ENCODE measurements at regions not wholly inside any gene's neighbourhood (a gene's known extent, or its start where the extent isn't known, plus 50 kb on each side); places are given as distances from the start of the nearest gene placed in this dataset.

DNA sequence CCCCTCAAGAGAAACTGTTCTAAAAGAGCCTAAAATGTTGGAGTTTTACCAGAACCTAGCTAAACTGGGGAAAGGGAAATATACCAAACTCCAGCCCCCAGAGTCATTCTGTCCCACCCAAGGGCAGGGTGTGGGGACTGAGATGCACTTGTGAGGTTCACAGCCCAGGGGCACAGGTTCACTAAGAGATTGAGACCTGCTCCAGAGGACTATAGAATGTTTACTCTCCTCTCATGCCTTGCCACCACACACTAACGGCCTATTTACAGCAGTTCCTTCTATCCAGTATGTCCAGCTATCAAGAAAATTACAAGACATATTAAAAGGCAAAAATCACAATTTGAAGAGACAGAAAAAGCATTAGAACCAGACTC, 60.6 kb upstream of the PARP11 start:
- H3K18ac ChIP-seq (ENCODE audit: low read length): no peak overlapping the region
- H3K27ac ChIP-seq (ENCODE audit: low read depth, low read length): no peak overlapping the region
- no peaks in the 10 kb centered on the region for H3K27me3 ChIP-seq (ENCODE audit: insufficient read depth, low read length)
- no peak overlapping the region for H2AFZ ChIP-seq (ENCODE audit: insufficient read depth, low read length, poor library complexity)
- H4K91ac ChIP-seq (ENCODE audit: low read depth, low read length): no peak overlapping the region
- no peak overlapping the region for H3K4ac ChIP-seq (ENCODE audit: low read depth, low read length)
- H2AK5ac ChIP-seq (ENCODE audit: low read length): no peak overlapping the region
- peaks cover 16% of the 10 kb centered on the region for H3K79me1 ChIP-seq (ENCODE audit: low read length)
- no peak overlapping the region for H4K12ac ChIP-seq (ENCODE audit: low read depth, low read length)
- H4K8ac ChIP-seq (ENCODE audit: low read depth, low read length): no peak overlapping the region
- no peak overlapping the region for H3K4me3 ChIP-seq (ENCODE audit: low read depth, low read length)
- no peak overlapping the region for H3K9ac ChIP-seq (ENCODE audit: low read length)
- no peaks in the 10 kb centered on the region for H3K79me2 ChIP-seq (ENCODE audit: control insufficient read depth, insufficient read depth, low read length, poor library complexity)
- H2BK120ac ChIP-seq (ENCODE audit: insufficient read depth, low read length, poor library complexity): no peak overlapping the region
- H2BK5ac ChIP-seq (ENCODE audit: low read depth, low read length, poor library complexity): no peak overlapping the region
- no peak for DNase-seq
- H3K4me1 ChIP-seq (ENCODE audit: control insufficient read depth in 1 of 2, insufficient read depth in 2 of 2, low read length in 2 of 2): peaks cover 8 to 14% of the 10 kb centered on the region in 2 experiments
- H3K14ac ChIP-seq (ENCODE audit: low read length): no peak overlapping the region
- no peaks in the 10 kb centered on the region for H3K9me3 ChIP-seq (ENCODE audit: insufficient read depth, low read depth, low read length)
- no peak overlapping the region for H3K23ac ChIP-seq (ENCODE audit: low read length)
- H3K36me3 ChIP-seq (ENCODE audit: control insufficient read depth in 1 of 2, insufficient read depth in 2 of 2, low read length in 2 of 2): no peaks in the 10 kb centered on the region
- WGBS (ENCODE audit: extremely low coverage, insufficient coverage, insufficient read length): no CpG with 5 or more reads among the region's 1 CpG
- H2BK12ac ChIP-seq (ENCODE audit: low read length): no peak overlapping the region
- H3K4me2 ChIP-seq (ENCODE audit: low read length): no peak overlapping the region

DNA sequence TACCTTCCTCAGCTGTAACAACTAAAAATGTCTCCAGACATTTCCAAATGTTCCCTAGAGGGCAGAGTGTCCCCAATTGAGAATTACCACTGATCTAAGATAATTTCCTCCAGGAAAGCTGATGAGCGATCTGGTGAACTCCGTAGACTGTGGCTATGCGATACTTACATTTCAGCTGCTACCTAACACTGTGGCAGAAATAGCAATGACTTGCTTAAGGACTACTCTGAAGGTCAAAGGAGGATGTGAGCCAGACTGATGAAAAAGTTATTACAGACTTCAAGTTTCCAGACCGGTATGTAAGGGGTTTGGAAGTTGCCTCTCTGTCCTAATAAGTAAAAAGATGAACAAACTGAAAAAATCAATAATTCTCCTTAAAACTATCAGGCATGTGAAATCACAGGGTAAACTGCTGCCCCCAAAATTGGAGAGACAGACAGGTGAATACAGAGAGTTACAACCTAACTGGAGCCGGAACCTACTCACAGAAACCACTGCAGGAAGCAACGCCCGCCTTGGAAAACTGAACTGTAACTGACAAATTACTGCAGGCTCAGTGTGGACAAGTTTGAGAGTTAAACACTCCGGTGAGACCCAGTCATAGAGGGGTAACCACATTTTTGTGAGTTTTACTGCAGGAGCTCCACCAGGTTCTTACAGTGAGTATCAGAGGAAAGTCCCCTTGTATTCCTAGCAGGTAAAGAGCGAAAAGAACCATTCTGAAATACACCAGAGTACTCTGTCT, 60.0 kb upstream of the PARP11 start:
- no peak overlapping the region for H4K91ac ChIP-seq (ENCODE audit: low read depth, low read length)
- H3K9ac ChIP-seq (ENCODE audit: low read length): no peak overlapping the region
- H3K4ac ChIP-seq (ENCODE audit: low read depth, low read length): no peak overlapping the region
- no peak overlapping the region for H3K4me3 ChIP-seq (ENCODE audit: low read depth, low read length)
- peak overlapping the region; percentile 16 for H2BK120ac ChIP-seq (ENCODE audit: insufficient read depth, low read length, poor library complexity)
- H2AFZ ChIP-seq (ENCODE audit: insufficient read depth, low read length, poor library complexity): no peak overlapping the region
- H3K18ac ChIP-seq (ENCODE audit: low read length): no peak overlapping the region
- WGBS (ENCODE audit: extremely low coverage, insufficient coverage, insufficient read length): no CpG with 5 or more reads among the region's 9 CpGs
- no peak overlapping the region for H4K8ac ChIP-seq (ENCODE audit: low read depth, low read length)
- peaks cover 1% of the 10 kb centered on the region for H3K79me2 ChIP-seq (ENCODE audit: control insufficient read depth, insufficient read depth, low read length, poor library complexity)
- no peak overlapping the region for H3K23ac ChIP-seq (ENCODE audit: low read length)
- H4K12ac ChIP-seq (ENCODE audit: low read depth, low read length): no peak overlapping the region
- H3K4me1 ChIP-seq (ENCODE audit: control insufficient read depth in 1 of 2, insufficient read depth in 2 of 2, low read length in 2 of 2): peaks cover 8 to 18% of the 10 kb centered on the region in 2 experiments
- no peaks in the 10 kb centered on the region for H3K36me3 ChIP-seq (ENCODE audit: control insufficient read depth in 1 of 2, insufficient read depth in 2 of 2, low read length in 2 of 2)
- no peak overlapping the region for H2AK5ac ChIP-seq (ENCODE audit: low read length)
- no peaks in the 10 kb centered on the region for H3K27me3 ChIP-seq (ENCODE audit: insufficient read depth, low read length)
- no peak overlapping the region for H2BK5ac ChIP-seq (ENCODE audit: low read depth, low read length, poor library complexity)
- no peak overlapping the region for H3K4me2 ChIP-seq (ENCODE audit: low read length)
- no peak overlapping the region for H2BK12ac ChIP-seq (ENCODE audit: low read length)
- H3K14ac ChIP-seq (ENCODE audit: low read length): no peak overlapping the region
- H3K27ac ChIP-seq (ENCODE audit: low read depth, low read length): no peak overlapping the region
- DNase-seq: no peak
- no peaks in the 10 kb centered on the region for H3K9me3 ChIP-seq (ENCODE audit: insufficient read depth, low read depth, low read length)
- H3K79me1 ChIP-seq (ENCODE audit: low read length): peaks cover 19% of the 10 kb centered on the region

- Histone ChIP-seq H2BK12ac (ENCODE audit: low read length) (no peak overlapping the region), H3K14ac (ENCODE audit: low read length) (no peak overlapping the region), H2BK120ac (ENCODE audit: insufficient read depth, low read length, poor library complexity) (no peak overlapping the region), H3K79me1 (ENCODE audit: low read length) (peaks cover 23% of the 10 kb centered on the region), H4K8ac (ENCODE audit: low read depth, low read length) (no peak overlapping the region), H4K91ac (ENCODE audit: low read depth, low read length) (no peak overlapping the region), H3K9me3 (ENCODE audit: insufficient read depth, low read depth, low read length) (no peaks in the 10 kb centered on the region), H3K4me2 (ENCODE audit: low read length) (no peak overlapping the region), H2AFZ (ENCODE audit: insufficient read depth, low read length, poor library complexity) (no peak overlapping the region), H3K36me3 (ENCODE audit: control insufficient read depth in 1 of 2, insufficient read depth in 2 of 2, low read length in 2 of 2) (no peaks in the 10 kb centered on the region), H3K27me3 (ENCODE audit: insufficient read depth, low read length) (no peaks in the 10 kb centered on the region), H3K4me3 (ENCODE audit: low read depth, low read length) (no peak overlapping the region), H3K18ac (ENCODE audit: low read length) (no peak overlapping the region), H3K79me2 (ENCODE audit: control insufficient read depth, insufficient read depth, low read length, poor library complexity) (peaks cover 2% of the 10 kb centered on the region), H3K23ac (ENCODE audit: low read length) (no peak overlapping the region), H3K4ac (ENCODE audit: low read depth, low read length) (no peak overlapping the region), H2BK5ac (ENCODE audit: low read depth, low read length, poor library complexity) (no peak overlapping the region), H3K9ac (ENCODE audit: low read length) (no peak overlapping the region), H2AK5ac (ENCODE audit: low read length) (no peak overlapping the region), H3K4me1 (ENCODE audit: control insufficient read depth in 1 of 2, insufficient read depth in 2 of 2, low read length in 2 of 2) (peaks cover 8 to 19% of the 10 kb centered on the region in 2 experiments), H4K12ac (ENCODE audit: low read depth, low read length) (no peak overlapping the region), H3K27ac (ENCODE audit: low read depth, low read length) (no peak overlapping the region)
- no peak for DNase-seq
- no CpG with 5 or more reads among the region's 5 CpGs for WGBS (ENCODE audit: extremely low coverage, insufficient coverage, insufficient read length)
Measured at GRCh38 chr12:3931776-3932175, 58.6 kb upstream of the PARP11 start.

- WGBS (ENCODE audit: extremely low coverage, insufficient coverage, insufficient read length): no CpG with 5 or more reads among the region's 4 CpGs
- Histone ChIP-seq H3K79me1 (ENCODE audit: low read length) (peaks cover 23% of the 10 kb centered on the region), H2BK12ac (ENCODE audit: low read length) (no peak overlapping the region), H4K12ac (ENCODE audit: low read depth, low read length) (no peak overlapping the region), H3K4me3 (ENCODE audit: low read depth, low read length) (no peak overlapping the region), H3K18ac (ENCODE audit: low read length) (no peak overlapping the region), H3K9me3 (ENCODE audit: insufficient read depth, low read depth, low read length) (no peaks in the 10 kb centered on the region), H3K14ac (ENCODE audit: low read length) (no peak overlapping the region), H3K4me2 (ENCODE audit: low read length) (no peak overlapping the region), H4K91ac (ENCODE audit: low read depth, low read length) (peak overlapping the region; percentile 77), H3K36me3 (ENCODE audit: control insufficient read depth in 1 of 2, insufficient read depth in 2 of 2, low read length in 2 of 2) (no peaks in the 10 kb centered on the region), H2AK5ac (ENCODE audit: low read length) (no peak overlapping the region), H3K9ac (ENCODE audit: low read length) (no peak overlapping the region), H3K79me2 (ENCODE audit: control insufficient read depth, insufficient read depth, low read length, poor library complexity) (peaks cover 2% of the 10 kb centered on the region), H2AFZ (ENCODE audit: insufficient read depth, low read length, poor library complexity) (no peak overlapping the region), H3K23ac (ENCODE audit: low read length) (no peak overlapping the region), H3K4ac (ENCODE audit: low read depth, low read length) (no peak overlapping the region), H2BK5ac (ENCODE audit: low read depth, low read length, poor library complexity) (no peak overlapping the region), H3K4me1 (ENCODE audit: control insufficient read depth in 1 of 2, insufficient read depth in 2 of 2, low read length in 2 of 2) (peaks cover 8 to 19% of the 10 kb centered on the region in 2 experiments), H3K27me3 (ENCODE audit: insufficient read depth, low read length) (no peaks in the 10 kb centered on the region), H4K8ac (ENCODE audit: low read depth, low read length) (no peak overlapping the region), H2BK120ac (ENCODE audit: insufficient read depth, low read length, poor library complexity) (no peak overlapping the region), H3K27ac (ENCODE audit: low read depth, low read length) (no peak overlapping the region)
- DNase-seq: peak; percentile 58 to 77
Measured at GRCh38 chr12:3931206-3931605, 58.0 kb upstream of the PARP11 start.
